ENCODE measurements at regions not wholly inside any gene's neighbourhood (a gene's known extent, or its start where the extent isn't known, plus 50 kb on each side); places are given as distances from the start of the nearest gene placed in this dataset.

GRCh38 chr4:23036921-23037495 lies 344.3 kb downstream of the GBA3 start:
- no peak overlapping the region for H3K27ac ChIP-seq
- no peak overlapping the region for H3K4me3 ChIP-seq
- no peak for DNase-seq (ENCODE audit: low spot score)
- no peak for TF ChIP-seq CTCF (IDR thresholded peaks at IDR 0.05)

GRCh38 chr4:23036503-23036902 lies 343.8 kb downstream of the GBA3 start:
- Histone ChIP-seq H3K4me3 (no peak overlapping the region), H3K27ac (no peak overlapping the region)
- TF ChIP-seq CTCF (IDR thresholded peaks at IDR 0.05) = no peak
- DNase-seq (ENCODE audit: low spot score) = no peak

- DNase-seq (ENCODE audit: low spot score) = no peak
- Histone ChIP-seq H3K4me3 (no peak overlapping the region), H3K27ac (no peak overlapping the region)
- TF ChIP-seq CTCF (IDR thresholded peaks at IDR 0.05) = no peak
Observed at GRCh38 chr4:23035521-23036056, 342.9 kb downstream of the GBA3 start.

- no peak for DNase-seq (ENCODE audit: low spot score)
- TF ChIP-seq CTCF (IDR thresholded peaks at IDR 0.05) = no peak
- H3K4me3 ChIP-seq = no peak overlapping the region
- H3K27ac ChIP-seq = no peak overlapping the region
Observed at GRCh38 chr4:23034731-23035130, 342.0 kb downstream of the GBA3 start.

- no peak for TF ChIP-seq CTCF (IDR thresholded peaks at IDR 0.05)
Observed at GRCh38 chr4:23033796-23034195, 341.1 kb downstream of the GBA3 start.

GRCh38 chr4:23028875-23029274 lies 336.1 kb downstream of the GBA3 start:
- Histone ChIP-seq H3K4me3 (no peak overlapping the region), H3K27ac (no peak overlapping the region)
- no peak for TF ChIP-seq CTCF (IDR thresholded peaks at IDR 0.05)
- DNase-seq (ENCODE audit: low spot score) = no peak

More at GRCh38 chr4:23033796-23034195, 341.1 kb downstream of the GBA3 start:
- DNase-seq (ENCODE audit: low spot score) = no peak
- Histone ChIP-seq H3K27ac (no peak overlapping the region), H3K4me3 (no peak overlapping the region)

- TF ChIP-seq CTCF (IDR thresholded peaks at IDR 0.05) = no peak
- H3K4me3 ChIP-seq = no peak overlapping the region
- no peak for DNase-seq (ENCODE audit: low spot score)
- H3K27ac ChIP-seq = no peak overlapping the region
Observed at GRCh38 chr4:23023666-23024065, 330.9 kb downstream of the GBA3 start.

Data from coronary artery (tissue), 2 donors.